Vagina (tissue), 2 donors: ENCODE measurements at regions not wholly inside any gene's neighbourhood (a gene's known extent, or its start where the extent isn't known, plus 50 kb on each side); places are given as distances from the start of the nearest gene placed in this dataset.

Experiments
- POLR2AphosphoS5 ChIP-seq, 2 donors: sonication (generic); formaldehyde crosslinking; IDR thresholded peaks; one replicate each; pipeline ENCODE4 v1.9.0; 2017; ENCODE audit warnings: antibody characterized with exemption in 2 of 2, mild to moderate bottlenecking in 2 of 2, low read depth in 1 of 2; ENCODE audit not compliant: insufficient read depth in 1 of 2
- TF ChIP-seq, protein P1 (sequence below), 3 experiments: fragments of 450-650 bp in 2 of 3; fragments of 200-600 bp in 1 of 3; sonication (generic) in 1 of 3; IDR thresholded peaks; one replicate each; pipeline ENCODE4 v1.5.1; 2017 to 2019; ENCODE audit warnings: antibody characterized with exemption in 3 of 3, mild to moderate bottlenecking in 2 of 3, moderate library complexity in 2 of 3

DNA sequence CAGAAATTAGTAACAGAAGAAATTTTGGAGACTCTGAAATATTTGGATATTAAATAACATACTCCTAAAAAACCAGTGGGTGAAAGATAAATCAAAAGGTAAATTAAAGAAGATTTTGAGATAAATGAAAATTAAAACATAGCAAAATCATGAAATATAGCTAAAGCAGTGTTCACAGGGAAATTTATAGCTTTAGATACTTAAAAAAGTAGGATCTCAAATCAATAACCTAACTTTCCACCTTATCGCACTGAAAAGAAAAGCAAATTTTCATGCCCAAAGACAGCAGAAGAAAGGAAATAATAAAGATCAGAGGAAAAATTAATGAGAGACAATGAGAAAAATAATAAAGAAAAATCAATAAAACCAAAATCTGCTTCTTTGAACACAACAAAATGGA is 135.1 kb upstream of the KLF7 start:
- no peak for TF ChIP-seq POLR2AphosphoS5 (IDR thresholded peaks at IDR 0.05; ENCODE audit: insufficient read depth in 1 of 2, low read depth in 1 of 2)
- TF ChIP-seq, protein P1, sequence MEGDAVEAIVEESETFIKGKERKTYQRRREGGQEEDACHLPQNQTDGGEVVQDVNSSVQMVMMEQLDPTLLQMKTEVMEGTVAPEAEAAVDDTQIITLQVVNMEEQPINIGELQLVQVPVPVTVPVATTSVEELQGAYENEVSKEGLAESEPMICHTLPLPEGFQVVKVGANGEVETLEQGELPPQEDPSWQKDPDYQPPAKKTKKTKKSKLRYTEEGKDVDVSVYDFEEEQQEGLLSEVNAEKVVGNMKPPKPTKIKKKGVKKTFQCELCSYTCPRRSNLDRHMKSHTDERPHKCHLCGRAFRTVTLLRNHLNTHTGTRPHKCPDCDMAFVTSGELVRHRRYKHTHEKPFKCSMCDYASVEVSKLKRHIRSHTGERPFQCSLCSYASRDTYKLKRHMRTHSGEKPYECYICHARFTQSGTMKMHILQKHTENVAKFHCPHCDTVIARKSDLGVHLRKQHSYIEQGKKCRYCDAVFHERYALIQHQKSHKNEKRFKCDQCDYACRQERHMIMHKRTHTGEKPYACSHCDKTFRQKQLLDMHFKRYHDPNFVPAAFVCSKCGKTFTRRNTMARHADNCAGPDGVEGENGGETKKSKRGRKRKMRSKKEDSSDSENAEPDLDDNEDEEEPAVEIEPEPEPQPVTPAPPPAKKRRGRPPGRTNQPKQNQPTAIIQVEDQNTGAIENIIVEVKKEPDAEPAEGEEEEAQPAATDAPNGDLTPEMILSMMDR (IDR thresholded peaks at IDR 0.05), result no peak
